Endothelial cell (in vitro differentiated cells): ENCODE measurements at regions not wholly inside any gene's neighbourhood (a gene's known extent, or its start where the extent isn't known, plus 50 kb on each side); places are given as distances from the start of the nearest gene placed in this dataset.

ENCODE experiments used
- DNase-seq: peaks from one replicate; pipeline ENCODE4 v3.0.0; 2021; ENCODE audit warnings: low spot score
- H3K27ac Mint-ChIP-seq: one replicate; pipeline ENCODE4 v1.8.0; 2021; ENCODE audit warnings: mixed read lengths, inconsistent platforms; ENCODE audit not compliant: unreplicated experiment
- H3K27me3 Mint-ChIP-seq: one replicate; pipeline ENCODE4 v1.8.0; 2021; ENCODE audit warnings: mild to moderate bottlenecking, moderate library complexity, mixed read lengths, inconsistent platforms; ENCODE audit not compliant: unreplicated experiment
- H3K36me3 Mint-ChIP-seq: one replicate; pipeline ENCODE4 v1.8.0; 2021; ENCODE audit warnings: mild to moderate bottlenecking, low read depth, mixed read lengths, inconsistent platforms; ENCODE audit not compliant: unreplicated experiment
- H3K4me1 Mint-ChIP-seq: one replicate; pipeline ENCODE4 v1.8.0; 2021; ENCODE audit warnings: mild to moderate bottlenecking, mixed read lengths, inconsistent platforms; ENCODE audit not compliant: unreplicated experiment
- H3K4me3 Mint-ChIP-seq: one replicate; pipeline ENCODE4 v1.8.0; 2021; ENCODE audit warnings: mild to moderate bottlenecking, mixed read lengths, inconsistent platforms; ENCODE audit not compliant: unreplicated experiment
- H3K9me3 Mint-ChIP-seq: one replicate; pipeline ENCODE4 v1.8.0; 2021; ENCODE audit warnings: mixed read lengths, inconsistent platforms; ENCODE audit not compliant: unreplicated experiment
- CTCF ChIP-seq: fragments of 200-600 bp; sonication (generic); IDR thresholded peaks from one replicate; pipeline ENCODE4 v1.5.0; 2021; ENCODE audit warnings: antibody characterized with exemption; ENCODE audit not compliant: unreplicated experiment

- DNase-seq, result no peak
- no peaks in the 10 kb centered on the region for H3K9me3 Mint-ChIP-seq
- no peak overlapping the region for H3K27ac Mint-ChIP-seq
- no peak overlapping the region for H3K4me3 Mint-ChIP-seq
- peaks cover 1% of the 10 kb centered on the region for H3K27me3 Mint-ChIP-seq
- peaks cover 13% of the 10 kb centered on the region for H3K4me1 Mint-ChIP-seq
- H3K36me3 Mint-ChIP-seq, result no peaks in the 10 kb centered on the region
- no peak for TF ChIP-seq CTCF
Measured at GRCh38 chr2:15700131-15700530, 108.5 kb downstream of the DDX1 start.

- DNase-seq, result no peak
- no peak for TF ChIP-seq CTCF
- H3K4me3 Mint-ChIP-seq, result no peak overlapping the region
- H3K9me3 Mint-ChIP-seq, result no peaks in the 10 kb centered on the region
- H3K36me3 Mint-ChIP-seq, result peaks cover under 1% of the 10 kb centered on the region
- H3K27ac Mint-ChIP-seq, result no peak overlapping the region
- peaks cover 18% of the 10 kb centered on the region for H3K4me1 Mint-ChIP-seq
- peaks cover 2% of the 10 kb centered on the region for H3K27me3 Mint-ChIP-seq
Measured at GRCh38 chr2:15700599-15701340, 109.1 kb downstream of the DDX1 start.

- H3K27ac Mint-ChIP-seq, result no peak overlapping the region
- no peak for DNase-seq
Measured at GRCh38 chr2:15701341-15701907, 109.8 kb downstream of the DDX1 start.

GRCh38 chr2:15701991-15702390 is 110.3 kb downstream of the DDX1 start:
- peaks cover 6% of the 10 kb centered on the region for H3K36me3 Mint-ChIP-seq
- no peaks in the 10 kb centered on the region for H3K9me3 Mint-ChIP-seq
- DNase-seq, result no peak
- no peak for TF ChIP-seq CTCF
- H3K27ac Mint-ChIP-seq, result no peak overlapping the region
- peaks cover 4% of the 10 kb centered on the region for H3K27me3 Mint-ChIP-seq
- H3K4me1 Mint-ChIP-seq, result peaks cover 24% of the 10 kb centered on the region
- no peak overlapping the region for H3K4me3 Mint-ChIP-seq

More at GRCh38 chr2:15701341-15701907, 109.8 kb downstream of the DDX1 start:
- Mint-ChIP-seq H3K9me3 (no peaks in the 10 kb centered on the region), H3K36me3 (peaks cover 6% of the 10 kb centered on the region), H3K27me3 (peaks cover 4% of the 10 kb centered on the region), H3K4me1 (peaks cover 24% of the 10 kb centered on the region), H3K4me3 (no peak overlapping the region)
- TF ChIP-seq CTCF, result no peak

GRCh38 chr2:15702452-15702851 is 110.8 kb downstream of the DDX1 start:
- Mint-ChIP-seq H3K36me3 (peaks cover 6% of the 10 kb centered on the region), H3K4me3 (no peak overlapping the region), H3K27ac (no peak overlapping the region), H3K27me3 (peaks cover 6% of the 10 kb centered on the region), H3K4me1 (peaks cover 24% of the 10 kb centered on the region), H3K9me3 (no peaks in the 10 kb centered on the region)
- DNase-seq, result no peak
- TF ChIP-seq CTCF, result no peak
